ENCODE measurements at regions not wholly inside any gene's neighbourhood (a gene's known extent, or its start where the extent isn't known, plus 50 kb on each side); places are given as distances from the start of the nearest gene placed in this dataset.

GRCh38 chr18:71437511-71437910 is 1106.6 kb downstream of the CBLN2 start:
- no peak for TF ChIP-seq POLR2A (IDR thresholded peaks at IDR 0.05)
- TF ChIP-seq CTCF (IDR thresholded peaks at IDR 0.05), result no peak

GRCh38 chr18:71433373-71433772 is 1110.8 kb downstream of the CBLN2 start:
- Histone ChIP-seq H3K4me3 (no peak overlapping the region), H3K27ac (no peak overlapping the region), H3K9me3 (no peaks in the 10 kb centered on the region), H3K27me3 (no peaks in the 10 kb centered on the region), H3K4me1 (no peaks in the 10 kb centered on the region), H3K36me3 (no peaks in the 10 kb centered on the region)
- intact Hi-C loops (cut with DNase I; ENCODE audit: low total_unique reads), result no loop called here
- no peak for DNase-seq
- TF ChIP-seq CTCF (IDR thresholded peaks at IDR 0.05), result no peak
- no peak for TF ChIP-seq POLR2A (IDR thresholded peaks at IDR 0.05)

More at GRCh38 chr18:71437511-71437910, 1106.6 kb downstream of the CBLN2 start:
- H3K27ac ChIP-seq, result no peak overlapping the region
- H3K36me3 ChIP-seq, result no peaks in the 10 kb centered on the region
- no peak for DNase-seq
- intact Hi-C loops (cut with DNase I; ENCODE audit: low total_unique reads), result no loop called here
- H3K9me3 ChIP-seq, result no peaks in the 10 kb centered on the region
- no peaks in the 10 kb centered on the region for H3K4me1 ChIP-seq
- no peaks in the 10 kb centered on the region for H3K27me3 ChIP-seq
- H3K4me3 ChIP-seq, result no peak overlapping the region

GRCh38 chr18:71431689-71432088 is 1112.5 kb downstream of the CBLN2 start:
- Histone ChIP-seq H3K36me3 (no peaks in the 10 kb centered on the region), H3K9me3 (no peaks in the 10 kb centered on the region), H3K4me3 (no peak overlapping the region), H3K4me1 (no peaks in the 10 kb centered on the region), H3K27ac (no peak overlapping the region), H3K27me3 (no peaks in the 10 kb centered on the region)
- TF ChIP-seq POLR2A (IDR thresholded peaks at IDR 0.05), result no peak
- TF ChIP-seq CTCF (IDR thresholded peaks at IDR 0.05), result no peak
- DNase-seq, result no peak
- intact Hi-C loops (cut with DNase I; ENCODE audit: low total_unique reads), result no loop called here

GRCh38 chr18:71431171-71431570 is 1113.0 kb downstream of the CBLN2 start:
- intact Hi-C loops (cut with DNase I; ENCODE audit: low total_unique reads), result no loop called here
- Histone ChIP-seq H3K27ac (no peak overlapping the region), H3K36me3 (no peaks in the 10 kb centered on the region), H3K4me1 (no peaks in the 10 kb centered on the region), H3K4me3 (no peak overlapping the region), H3K9me3 (no peaks in the 10 kb centered on the region), H3K27me3 (no peaks in the 10 kb centered on the region)
- TF ChIP-seq POLR2A (IDR thresholded peaks at IDR 0.05) (no peak), CTCF (IDR thresholded peaks at IDR 0.05) (no peak)
- no peak for DNase-seq

GRCh38 chr18:71426441-71426840 is 1117.7 kb downstream of the CBLN2 start:
- DNase-seq, result no peak
- Histone ChIP-seq H3K27me3 (no peaks in the 10 kb centered on the region), H3K36me3 (no peaks in the 10 kb centered on the region), H3K4me3 (no peak overlapping the region), H3K4me1 (no peaks in the 10 kb centered on the region), H3K27ac (no peak overlapping the region), H3K9me3 (no peaks in the 10 kb centered on the region)
- intact Hi-C loops (cut with DNase I; ENCODE audit: low total_unique reads), result no loop called here
- no peak for TF ChIP-seq POLR2A (IDR thresholded peaks at IDR 0.05)
- no peak for TF ChIP-seq CTCF (IDR thresholded peaks at IDR 0.05)

Data from uterus (tissue), 3 donors.